GM21786 (cell line): ENCODE measurements at regions not wholly inside any gene's neighbourhood (a gene's known extent, or its start where the extent isn't known, plus 50 kb on each side); places are given as distances from the start of the nearest gene placed in this dataset.

ENCODE experiments used
- ATAC-seq: cut with Tn5 transposase; IDR thresholded peaks from one replicate; pipeline ENCODE4 v1.9.1; 2021; ENCODE audit not compliant: unreplicated experiment

- no peak for ATAC-seq
Observed at GRCh38 chr1:188364927-188365449, 1536.2 kb downstream of the PLA2G4A start.

GRCh38 chr1:188365874-188366273 lies 1537.1 kb downstream of the PLA2G4A start:
- ATAC-seq: no peak

DNA sequence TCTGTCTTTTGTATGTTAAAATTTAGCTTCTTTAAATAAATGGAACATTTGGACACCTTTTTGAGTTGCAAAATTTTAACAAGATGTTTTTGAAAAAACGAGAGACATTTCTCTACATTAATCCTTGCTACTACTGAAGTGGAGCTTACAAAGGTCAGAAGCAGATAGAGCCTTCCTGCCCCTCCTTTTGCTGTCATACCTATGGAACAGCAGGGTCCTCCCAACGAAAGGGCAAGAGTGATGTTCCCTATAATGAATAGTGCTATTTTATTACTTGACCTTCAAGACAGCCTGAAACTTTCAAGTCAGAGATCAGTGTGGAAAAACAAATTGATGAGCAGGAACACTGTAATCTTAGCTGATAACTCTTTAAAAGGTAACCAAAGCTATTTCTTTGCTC lies 1538.9 kb downstream of the PLA2G4A start:
- ATAC-seq: no peak

- ATAC-seq: no peak
Observed at GRCh38 chr1:188371295-188371806, 1542.6 kb downstream of the PLA2G4A start.

DNA sequence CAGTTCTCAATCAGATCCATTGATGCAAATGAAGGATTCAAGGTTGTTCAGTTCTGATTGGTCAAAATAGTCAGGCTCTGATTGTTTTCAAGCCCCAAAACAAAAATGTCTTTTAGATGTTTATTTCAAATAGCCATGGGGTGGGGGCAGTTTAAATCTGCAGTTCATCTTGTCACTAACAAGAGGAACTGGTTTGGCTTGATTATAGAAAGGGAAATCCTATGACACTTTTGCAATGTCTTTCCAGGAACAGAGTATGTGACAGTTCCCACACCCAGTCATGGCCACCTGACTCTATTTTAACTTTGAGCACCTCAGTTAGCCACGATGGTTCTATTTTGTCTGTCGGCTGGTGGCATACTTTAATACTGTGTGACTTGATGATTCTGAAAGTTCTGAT lies 1544.1 kb downstream of the PLA2G4A start:
- ATAC-seq: no peak

DNA sequence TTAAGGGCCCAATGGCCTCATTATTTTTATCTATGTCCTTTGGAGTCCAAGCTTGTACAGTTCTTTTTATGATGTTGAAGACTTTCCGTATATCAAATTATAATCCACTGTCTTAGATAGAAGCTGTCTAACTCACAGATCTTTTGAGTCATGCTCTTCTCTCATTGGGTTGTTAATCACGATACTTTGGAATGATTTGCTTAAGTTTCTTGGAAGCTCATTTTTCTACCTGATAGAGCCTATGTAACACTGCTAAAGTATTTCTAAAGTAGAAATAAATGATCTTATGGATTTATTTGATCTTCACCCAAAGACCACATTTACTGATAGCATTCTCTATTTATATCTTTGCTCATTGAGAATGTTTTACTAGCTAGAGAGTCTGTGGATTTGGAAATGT lies 1554.1 kb downstream of the PLA2G4A start:
- ATAC-seq: no peak

DNA sequence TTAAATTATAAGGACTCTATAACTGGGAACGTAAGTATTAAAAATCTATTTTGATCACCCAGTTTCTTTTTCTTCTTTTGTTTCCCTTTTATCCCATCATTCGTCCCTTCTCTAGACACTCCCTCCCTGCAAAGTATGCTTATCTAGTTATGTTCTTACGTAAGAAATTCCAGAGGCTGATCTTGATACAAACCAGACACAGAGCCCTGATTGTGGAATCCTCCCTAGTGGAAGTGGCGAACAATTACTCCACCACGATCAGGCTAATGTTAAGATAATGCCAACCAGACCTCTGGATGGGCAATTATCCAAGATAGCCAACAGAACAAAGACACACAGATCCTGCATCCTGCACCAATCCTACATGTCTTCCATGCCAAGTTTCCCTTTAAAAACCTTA lies 1557.4 kb downstream of the PLA2G4A start:
- no peak for ATAC-seq

GRCh38 chr1:188386666-188387065 lies 1557.9 kb downstream of the PLA2G4A start:
- ATAC-seq: no peak

- no peak for ATAC-seq
Observed at GRCh38 chr1:188394677-188395076, 1565.9 kb downstream of the PLA2G4A start.

DNA sequence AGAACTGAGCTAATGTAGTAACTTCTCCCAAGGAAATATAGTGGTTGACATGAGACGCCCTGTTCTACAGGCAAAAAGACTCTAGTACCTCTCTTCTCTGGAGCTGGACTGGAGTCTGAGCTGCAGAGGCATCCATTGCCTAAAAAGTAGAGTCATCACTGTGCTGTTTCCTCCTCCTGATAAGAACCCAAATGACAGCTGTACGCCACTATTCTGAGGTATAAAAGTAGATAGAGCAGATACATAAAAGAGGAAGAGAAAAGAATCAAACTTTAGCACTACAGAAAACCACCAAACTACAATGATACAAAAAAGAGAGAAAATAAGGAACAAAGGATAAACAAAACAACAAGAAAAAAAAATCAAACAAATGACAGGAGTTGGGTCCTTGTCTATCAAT lies 1568.8 kb downstream of the PLA2G4A start:
- ATAC-seq: no peak

DNA sequence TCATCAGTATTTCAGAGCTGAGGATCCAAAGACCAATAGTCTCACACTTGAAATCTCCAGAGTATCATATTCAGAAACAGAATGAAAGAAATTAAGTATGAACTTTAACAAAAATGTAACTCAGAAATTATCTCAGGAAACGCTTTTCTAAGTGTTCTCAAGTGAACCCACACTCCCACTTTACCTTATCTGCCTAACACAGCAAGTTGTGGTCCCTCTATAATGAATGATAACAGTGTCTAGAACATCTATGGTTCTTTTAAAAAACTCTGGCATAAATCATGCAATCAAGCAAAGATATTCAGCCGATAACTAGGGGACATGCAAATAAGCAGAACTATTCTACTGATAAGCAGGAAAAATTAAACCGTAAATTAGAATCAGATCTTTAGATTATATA lies 1574.2 kb downstream of the PLA2G4A start:
- ATAC-seq: no peak

DNA sequence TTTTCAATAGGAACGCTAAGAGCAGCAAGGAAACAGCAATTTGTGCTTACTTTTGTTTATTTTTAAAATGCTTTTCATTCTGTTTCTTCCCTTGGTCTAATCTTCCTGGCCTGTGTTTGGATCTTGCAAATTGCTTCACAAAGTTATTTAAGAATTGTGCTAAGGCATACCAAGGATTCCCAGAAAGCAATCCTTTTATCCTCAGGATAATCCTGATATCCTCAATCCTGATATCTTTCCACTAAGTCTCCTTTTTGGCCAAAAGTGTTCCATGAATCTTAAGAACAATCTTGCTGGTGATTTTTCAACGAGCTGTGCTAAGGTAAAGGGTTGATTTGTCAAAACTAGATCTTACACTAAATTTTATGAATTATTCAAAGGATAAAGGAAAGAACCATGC lies 1577.9 kb downstream of the PLA2G4A start:
- no peak for ATAC-seq

DNA sequence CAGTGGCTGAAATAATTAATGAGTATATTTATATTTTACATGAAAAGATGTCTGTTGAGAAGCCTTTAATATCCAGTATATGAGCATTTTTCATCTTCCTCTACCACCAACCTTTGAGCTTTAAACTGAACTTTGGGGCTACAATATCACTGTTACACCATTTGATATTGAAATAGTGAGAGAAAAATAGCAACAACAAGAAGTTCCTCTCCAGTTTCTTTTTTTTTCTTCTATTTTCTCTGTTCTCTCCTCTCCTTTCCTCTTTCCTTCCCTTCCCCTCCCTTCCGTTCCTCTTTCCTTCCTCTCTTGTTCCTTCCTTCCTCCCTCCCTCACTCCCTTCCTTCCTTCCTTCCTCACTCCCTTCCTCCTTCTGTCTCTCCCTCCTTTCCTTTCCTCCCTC lies 1591.4 kb downstream of the PLA2G4A start:
- ATAC-seq: no peak

- no peak for ATAC-seq
Observed at GRCh38 chr1:188423073-188423472, 1594.3 kb downstream of the PLA2G4A start.

GRCh38 chr1:188424176-188424575 lies 1595.4 kb downstream of the PLA2G4A start:
- ATAC-seq: no peak

- no peak for ATAC-seq
Observed at GRCh38 chr1:188425687-188426086, 1596.9 kb downstream of the PLA2G4A start.

DNA sequence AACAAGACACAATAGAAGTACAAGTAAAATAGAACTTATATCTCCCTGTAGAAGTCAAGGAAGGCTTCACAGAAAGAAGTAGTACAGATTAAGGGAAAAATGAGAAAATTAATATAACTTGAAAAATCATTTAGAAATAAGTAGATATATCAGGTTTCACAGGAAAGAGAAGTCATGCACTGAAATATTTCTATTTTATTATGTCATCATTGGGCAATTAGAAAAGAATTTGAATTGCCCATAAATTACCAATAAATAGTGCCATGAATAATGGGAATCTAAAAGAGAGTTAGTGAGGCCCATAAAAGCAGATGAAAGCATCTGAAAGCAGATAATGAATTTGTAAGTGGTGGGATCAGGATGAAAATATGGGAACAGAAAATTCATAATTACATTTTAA lies 1597.8 kb downstream of the PLA2G4A start:
- ATAC-seq: no peak

DNA sequence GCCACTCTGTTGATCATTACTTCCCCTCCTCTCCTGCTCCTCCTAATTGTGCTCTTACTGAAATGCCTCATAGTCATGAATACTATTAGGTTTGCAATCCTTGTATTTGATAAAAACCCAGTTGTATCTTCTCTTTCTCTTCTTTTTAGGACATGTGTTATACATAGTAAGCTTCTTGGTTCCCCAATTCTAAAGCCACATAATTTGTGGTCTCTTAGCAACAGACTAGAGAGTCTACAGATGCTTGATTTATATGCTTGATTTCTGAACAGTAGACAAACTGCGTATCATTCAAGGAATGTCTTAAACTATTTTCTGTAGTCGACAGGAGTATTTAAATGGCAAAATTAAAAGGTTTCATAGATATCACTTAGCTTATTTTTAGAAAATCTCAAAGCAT lies 1598.9 kb downstream of the PLA2G4A start:
- ATAC-seq: no peak

DNA sequence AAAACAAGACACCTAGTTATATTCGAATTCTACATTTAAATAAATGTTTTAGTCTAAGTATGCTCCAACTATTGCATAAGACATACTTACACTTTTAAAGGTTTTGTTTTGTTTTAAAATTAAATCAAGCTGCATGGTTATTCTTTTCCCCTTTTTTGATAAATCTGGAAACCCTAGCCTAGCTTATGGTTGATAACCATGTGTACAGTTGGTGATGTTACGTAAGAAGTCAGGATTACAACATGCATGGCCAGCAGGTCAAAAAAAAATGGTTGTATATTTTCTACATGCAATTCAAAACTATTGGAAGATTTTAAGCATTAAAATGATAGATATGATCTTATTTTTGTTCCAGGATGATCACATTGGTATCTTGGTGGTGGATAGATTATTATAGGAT lies 1600.6 kb downstream of the PLA2G4A start:
- no peak for ATAC-seq

DNA sequence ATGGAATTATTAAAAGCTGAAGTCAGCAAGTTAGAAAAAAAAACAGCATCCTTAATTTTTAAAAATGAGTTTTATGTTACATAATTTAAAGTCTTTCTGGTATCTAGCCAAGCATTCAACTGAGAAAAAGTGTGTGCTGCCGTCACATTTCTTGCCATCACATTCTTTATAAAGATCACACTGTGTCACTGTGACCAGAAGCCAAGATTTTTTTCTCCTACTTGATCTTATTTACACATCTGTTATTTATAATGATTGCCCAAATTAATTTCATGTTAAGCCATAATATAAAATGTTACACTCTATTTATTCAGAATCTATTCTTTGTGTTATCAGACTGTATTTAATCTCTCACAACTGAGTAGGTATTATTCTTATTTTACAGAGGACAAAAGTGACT lies 1603.7 kb downstream of the PLA2G4A start:
- ATAC-seq: no peak

- ATAC-seq: no peak
Observed at GRCh38 chr1:188433425-188433824, 1604.7 kb downstream of the PLA2G4A start.

DNA sequence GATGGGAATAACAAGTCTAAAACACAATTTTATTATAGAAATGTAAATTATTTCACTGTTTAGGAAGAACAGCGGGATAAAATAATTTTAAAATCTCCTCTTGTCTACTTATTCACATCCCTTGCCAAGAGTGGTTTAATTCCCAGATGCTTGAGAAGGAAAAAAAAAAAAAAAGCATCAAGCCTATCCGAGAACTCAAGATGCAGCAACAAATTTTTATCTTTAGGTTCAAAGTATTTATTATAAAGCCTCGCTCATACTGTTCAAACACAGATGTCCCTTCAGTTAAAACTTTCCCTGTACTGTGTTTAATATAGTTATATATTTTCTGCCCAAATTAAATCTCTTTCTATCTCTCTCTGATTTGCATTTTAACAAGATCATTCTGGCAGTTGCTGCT lies 1615.8 kb downstream of the PLA2G4A start:
- ATAC-seq: no peak

DNA sequence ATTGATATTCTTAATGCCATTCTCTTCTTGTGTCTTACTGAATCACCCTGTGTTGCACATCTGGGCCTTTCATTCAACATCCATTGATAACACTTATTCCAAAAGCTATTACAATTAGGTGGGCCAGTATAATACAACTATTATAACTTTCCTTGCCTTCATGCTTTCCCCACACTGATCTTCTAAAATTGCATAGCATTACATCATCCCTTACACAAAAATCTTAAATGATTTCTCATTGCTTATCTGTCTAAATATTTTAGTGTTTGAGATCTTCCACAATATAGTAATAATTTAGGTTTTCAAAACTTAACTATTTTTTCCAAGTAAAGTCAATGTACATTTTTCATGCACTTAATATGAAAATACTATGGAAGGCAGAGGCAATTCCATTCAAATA lies 1634.1 kb downstream of the PLA2G4A start:
- ATAC-seq: no peak

DNA sequence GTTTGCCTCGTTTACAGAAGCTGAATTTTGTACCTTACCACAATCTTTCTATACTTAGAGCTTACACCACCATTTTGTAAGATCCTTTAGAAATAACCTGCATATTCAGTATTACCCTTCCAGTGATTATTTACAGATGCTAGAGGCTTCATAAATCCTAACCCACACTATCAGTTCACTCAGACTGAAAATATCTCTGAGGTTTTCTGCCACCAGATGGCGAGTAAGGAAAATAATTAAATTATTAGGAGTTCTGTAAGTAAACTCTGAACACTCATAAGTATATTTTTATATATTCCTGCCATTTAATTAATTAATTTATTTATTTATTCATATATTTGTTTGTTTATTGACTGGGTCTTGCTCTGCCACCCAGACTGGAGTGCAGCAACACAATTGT lies 1635.2 kb downstream of the PLA2G4A start:
- ATAC-seq: no peak
